GM11168 (cell line): ENCODE measurements at regions not wholly inside any gene's neighbourhood (a gene's known extent, or its start where the extent isn't known, plus 50 kb on each side); places are given as distances from the start of the nearest gene placed in this dataset.

Experiments used
- in situ Hi-C: fragments of 300-500 bp; cut with MboI; formaldehyde crosslinking; loops from one replicate; pipeline ENCODE4 v1.12.0; 2022; ENCODE audit warnings: low sequenced_read_pairs; ENCODE audit not compliant: unreplicated experiment

- in situ Hi-C loops, result loop anchor here (25.0 kb wide), 1 partner anchor 334 kb away; the partner anchor contains the start of gene BARX2
These were observed 94.0 kb upstream of the TMEM45B start for GRCh38 chr11:129721685-129722084.

GRCh38 chr11:129722529-129722928, 93.1 kb upstream of the TMEM45B start:
- in situ Hi-C loops, result loop anchor here (25.0 kb wide), 1 partner anchor 335 kb away; the partner anchor contains the start of gene BARX2

GRCh38 chr11:129723146-129723760, 92.4 kb upstream of the TMEM45B start:
- in situ Hi-C loops, result loop anchor here (25.0 kb wide), 1 partner anchor 336 kb away; the partner anchor contains the start of gene BARX2

- in situ Hi-C loops, result loop anchor here (25.0 kb wide), 1 partner anchor 336 kb away; the partner anchor contains the start of gene BARX2
These were observed 91.9 kb upstream of the TMEM45B start for GRCh38 chr11:129723761-129724162.

GRCh38 chr11:129724866-129725265, 90.8 kb upstream of the TMEM45B start:
- in situ Hi-C loops, result loop anchor here (25.0 kb wide), 1 partner anchor 338 kb away; the partner anchor contains the start of gene BARX2

GRCh38 chr11:129726179-129726578, 89.5 kb upstream of the TMEM45B start:
- in situ Hi-C loops, result no loop called here

- in situ Hi-C loops, result no loop called here
These were observed 87.1 kb upstream of the TMEM45B start for GRCh38 chr11:129728581-129728980.

- in situ Hi-C loops, result no loop called here
These were observed 86.4 kb upstream of the TMEM45B start for GRCh38 chr11:129729216-129729615.

GRCh38 chr11:129729823-129730222, 85.8 kb upstream of the TMEM45B start:
- in situ Hi-C loops, result no loop called here

GRCh38 chr11:129731316-129731715, 84.3 kb upstream of the TMEM45B start:
- in situ Hi-C loops, result no loop called here

GRCh38 chr11:129732941-129733340, 82.7 kb upstream of the TMEM45B start:
- in situ Hi-C loops, result no loop called here

GRCh38 chr11:129733384-129733783, 82.3 kb upstream of the TMEM45B start:
- in situ Hi-C loops, result no loop called here

GRCh38 chr11:129733981-129734380, 81.7 kb upstream of the TMEM45B start:
- in situ Hi-C loops, result no loop called here

GRCh38 chr11:129734654-129735053, 81.0 kb upstream of the TMEM45B start:
- in situ Hi-C loops, result no loop called here

- in situ Hi-C loops, result no loop called here
These were observed 77.8 kb upstream of the TMEM45B start for GRCh38 chr11:129737831-129738230.

GRCh38 chr11:129738242-129738641, 77.4 kb upstream of the TMEM45B start:
- in situ Hi-C loops, result no loop called here

- in situ Hi-C loops, result no loop called here
These were observed 76.3 kb upstream of the TMEM45B start for GRCh38 chr11:129739339-129739738.

GRCh38 chr11:129740125-129740719, 75.4 kb upstream of the TMEM45B start:
- in situ Hi-C loops, result no loop called here

GRCh38 chr11:129743112-129743815, 72.4 kb upstream of the TMEM45B start:
- in situ Hi-C loops, result no loop called here

- in situ Hi-C loops, result no loop called here
These were observed 68.6 kb upstream of the TMEM45B start for GRCh38 chr11:129747071-129747470.

GRCh38 chr11:129749141-129749540, 66.5 kb upstream of the TMEM45B start:
- in situ Hi-C loops, result no loop called here
